ENCODE measurements at regions not wholly inside any gene's neighbourhood (a gene's known extent, or its start where the extent isn't known, plus 50 kb on each side); places are given as distances from the start of the nearest gene placed in this dataset.

GRCh38 chr2:228701506-228701905 lies 520.0 kb upstream of the SPHKAP start:
- H3K4me2 ChIP-seq (ENCODE audit: insufficient read depth, low read length, poor library complexity, severe bottlenecking), result no peak overlapping the region
- no peak overlapping the region for H3K9ac ChIP-seq (ENCODE audit: low read depth, low read length, poor library complexity)
- no peak overlapping the region for H4K91ac ChIP-seq (ENCODE audit: low read depth, low read length, poor library complexity)
- H2AK5ac ChIP-seq (ENCODE audit: low read depth, low read length), result no peak overlapping the region
- no peaks in the 10 kb centered on the region for H3K9me3 ChIP-seq (replicated peaks in 1 of 2; ENCODE audit: control insufficient read depth in 2 of 2, insufficient read depth in 1 of 2, low read depth in 1 of 2, low read length in 2 of 2)
- H3K79me1 ChIP-seq (ENCODE audit: low read depth, low read length), result no peaks in the 10 kb centered on the region
- no peak overlapping the region for H3K4me3 ChIP-seq (ENCODE audit: low read length in 2 of 2)
- H2BK120ac ChIP-seq (ENCODE audit: low read depth, low read length), result no peak overlapping the region
- H3K23ac ChIP-seq (ENCODE audit: low read depth, low read length, poor library complexity), result no peak overlapping the region
- H3K27me3 ChIP-seq (ENCODE audit: control insufficient read depth in 3 of 3, insufficient read depth in 3 of 3, low read depth in 1 of 3, low read length in 3 of 3), result no peaks in the 10 kb centered on the region
- no peak for DNase-seq (ENCODE audit: low spot score)
- H3K36me3 ChIP-seq (replicated peaks in 1 of 2; ENCODE audit: control insufficient read depth in 2 of 2, insufficient read depth in 2 of 2, low read length in 2 of 2), result no peaks in the 10 kb centered on the region
- H2BK12ac ChIP-seq (ENCODE audit: low read length), result no peak overlapping the region
- peaks cover 0 to 4% of the 10 kb centered on the region in 2 donors for H3K4me1 ChIP-seq (ENCODE audit: control insufficient read depth in 2 of 2, insufficient read depth in 1 of 2, low read depth in 1 of 2, low read length in 2 of 2)
- H2AFZ ChIP-seq (ENCODE audit: low read length), result no peak overlapping the region
- no peak overlapping the region for H3K27ac ChIP-seq (replicated peaks; ENCODE audit: low read length)
- H2BK5ac ChIP-seq (ENCODE audit: low read length), result no peak overlapping the region
- no peak overlapping the region for H3K14ac ChIP-seq (ENCODE audit: low read length)
- H3K18ac ChIP-seq (ENCODE audit: low read length), result no peak overlapping the region
- no peak overlapping the region for H3K4ac ChIP-seq (ENCODE audit: low read length)
- H4K8ac ChIP-seq (ENCODE audit: low read depth, low read length), result no peak overlapping the region
- no peak overlapping the region for H2BK15ac ChIP-seq (ENCODE audit: low read length)

GRCh38 chr2:228700638-228701037 lies 519.2 kb upstream of the SPHKAP start:
- no peak overlapping the region for H4K8ac ChIP-seq (ENCODE audit: low read depth, low read length)
- no CpG with 5 or more reads among the region's 7 CpGs for WGBS, 2 donors (ENCODE audit: extremely low coverage in 2 of 2, insufficient read length in 2 of 2, insufficient replicate concordance in 1 of 2)
- no peak overlapping the region for H3K18ac ChIP-seq (ENCODE audit: low read length)
- H2AFZ ChIP-seq (ENCODE audit: low read length), result no peak overlapping the region
- no peak overlapping the region for H2BK12ac ChIP-seq (ENCODE audit: low read length)
- no peak overlapping the region for H3K4ac ChIP-seq (ENCODE audit: low read length)
- no peaks in the 10 kb centered on the region for H3K27me3 ChIP-seq (ENCODE audit: control insufficient read depth in 3 of 3, insufficient read depth in 3 of 3, low read depth in 1 of 3, low read length in 3 of 3)
- H3K9me3 ChIP-seq (replicated peaks in 1 of 2; ENCODE audit: control insufficient read depth in 2 of 2, insufficient read depth in 1 of 2, low read depth in 1 of 2, low read length in 2 of 2), result no peaks in the 10 kb centered on the region
- H3K14ac ChIP-seq (ENCODE audit: low read length), result no peak overlapping the region
- H2BK15ac ChIP-seq (ENCODE audit: low read length), result no peak overlapping the region
- DNase-seq (ENCODE audit: low spot score), result no peak
- no peak overlapping the region for H2AK5ac ChIP-seq (ENCODE audit: low read depth, low read length)
- H3K23ac ChIP-seq (ENCODE audit: low read depth, low read length, poor library complexity), result no peak overlapping the region
- no peaks in the 10 kb centered on the region for H3K36me3 ChIP-seq (replicated peaks in 1 of 2; ENCODE audit: control insufficient read depth in 2 of 2, insufficient read depth in 2 of 2, low read length in 2 of 2)
- peaks cover 0 to 2% of the 10 kb centered on the region in 2 donors for H3K4me1 ChIP-seq (ENCODE audit: control insufficient read depth in 2 of 2, insufficient read depth in 1 of 2, low read depth in 1 of 2, low read length in 2 of 2)
- no peak overlapping the region for H2BK5ac ChIP-seq (ENCODE audit: low read length)
- H3K79me1 ChIP-seq (ENCODE audit: low read depth, low read length), result no peaks in the 10 kb centered on the region
- no peak overlapping the region for H3K4me2 ChIP-seq (ENCODE audit: insufficient read depth, low read length, poor library complexity, severe bottlenecking)
- H2BK120ac ChIP-seq (ENCODE audit: low read depth, low read length), result no peak overlapping the region
- H3K9ac ChIP-seq (ENCODE audit: low read depth, low read length, poor library complexity), result no peak overlapping the region
- no peak overlapping the region for H3K27ac ChIP-seq (replicated peaks; ENCODE audit: low read length)
- H3K4me3 ChIP-seq (ENCODE audit: low read length in 2 of 2), result no peak overlapping the region
- no peak overlapping the region for H4K91ac ChIP-seq (ENCODE audit: low read depth, low read length, poor library complexity)

GRCh38 chr2:228699888-228700287 lies 518.4 kb upstream of the SPHKAP start:
- Histone ChIP-seq H2BK12ac (ENCODE audit: low read length) (no peak overlapping the region), H3K14ac (ENCODE audit: low read length) (no peak overlapping the region), H2BK5ac (ENCODE audit: low read length) (no peak overlapping the region), H3K4me3 (ENCODE audit: low read length in 2 of 2) (no peak overlapping the region), H3K18ac (ENCODE audit: low read length) (no peak overlapping the region), H3K9ac (ENCODE audit: low read depth, low read length, poor library complexity) (no peak overlapping the region), H3K23ac (ENCODE audit: low read depth, low read length, poor library complexity) (no peak overlapping the region), H3K79me1 (ENCODE audit: low read depth, low read length) (no peaks in the 10 kb centered on the region), H4K8ac (ENCODE audit: low read depth, low read length) (no peak overlapping the region), H3K9me3 (replicated peaks in 1 of 2; ENCODE audit: control insufficient read depth in 2 of 2, insufficient read depth in 1 of 2, low read depth in 1 of 2, low read length in 2 of 2) (no peaks in the 10 kb centered on the region), H2BK15ac (ENCODE audit: low read length) (no peak overlapping the region), H3K4ac (ENCODE audit: low read length) (no peak overlapping the region), H2BK120ac (ENCODE audit: low read depth, low read length) (no peak overlapping the region), H3K4me2 (ENCODE audit: insufficient read depth, low read length, poor library complexity, severe bottlenecking) (no peak overlapping the region), H2AK5ac (ENCODE audit: low read depth, low read length) (no peak overlapping the region), H3K27me3 (ENCODE audit: control insufficient read depth in 3 of 3, insufficient read depth in 3 of 3, low read depth in 1 of 3, low read length in 3 of 3) (no peaks in the 10 kb centered on the region), H3K4me1 (ENCODE audit: control insufficient read depth in 2 of 2, insufficient read depth in 1 of 2, low read depth in 1 of 2, low read length in 2 of 2) (no peaks in the 10 kb centered on the region), H3K36me3 (replicated peaks in 1 of 2; ENCODE audit: control insufficient read depth in 2 of 2, insufficient read depth in 2 of 2, low read length in 2 of 2) (no peaks in the 10 kb centered on the region), H3K27ac (replicated peaks; ENCODE audit: low read length) (no peak overlapping the region), H4K91ac (ENCODE audit: low read depth, low read length, poor library complexity) (no peak overlapping the region), H2AFZ (ENCODE audit: low read length) (no peak overlapping the region)
- 100% methylated on average over 1 of the region's 5 CpGs; no CpG with 5 or more reads in 1 of the 2 donors for WGBS, 2 donors (ENCODE audit: extremely low coverage in 2 of 2, insufficient read length in 2 of 2, insufficient replicate concordance in 1 of 2)
- no peak for DNase-seq (ENCODE audit: low spot score)

GRCh38 chr2:228699400-228699799 lies 517.9 kb upstream of the SPHKAP start:
- no peaks in the 10 kb centered on the region for H3K9me3 ChIP-seq (replicated peaks in 1 of 2; ENCODE audit: control insufficient read depth in 2 of 2, insufficient read depth in 1 of 2, low read depth in 1 of 2, low read length in 2 of 2)
- no peaks in the 10 kb centered on the region for H3K4me1 ChIP-seq (ENCODE audit: control insufficient read depth in 2 of 2, insufficient read depth in 1 of 2, low read depth in 1 of 2, low read length in 2 of 2)
- no peak overlapping the region for H3K4me3 ChIP-seq (ENCODE audit: low read length in 2 of 2)
- no peak overlapping the region for H3K14ac ChIP-seq (ENCODE audit: low read length)
- WGBS, 2 donors (ENCODE audit: extremely low coverage in 2 of 2, insufficient read length in 2 of 2, insufficient replicate concordance in 1 of 2), result no CpG with 5 or more reads among the region's 5 CpGs
- no peak overlapping the region for H3K9ac ChIP-seq (ENCODE audit: low read depth, low read length, poor library complexity)
- no peak overlapping the region for H3K4ac ChIP-seq (ENCODE audit: low read length)
- no peaks in the 10 kb centered on the region for H3K79me1 ChIP-seq (ENCODE audit: low read depth, low read length)
- no peak overlapping the region for H3K18ac ChIP-seq (ENCODE audit: low read length)
- no peak overlapping the region for H2BK15ac ChIP-seq (ENCODE audit: low read length)
- DNase-seq (ENCODE audit: low spot score), result no peak
- no peaks in the 10 kb centered on the region for H3K27me3 ChIP-seq (ENCODE audit: control insufficient read depth in 3 of 3, insufficient read depth in 3 of 3, low read depth in 1 of 3, low read length in 3 of 3)
- H2AFZ ChIP-seq (ENCODE audit: low read length), result no peak overlapping the region
- H3K36me3 ChIP-seq (replicated peaks in 1 of 2; ENCODE audit: control insufficient read depth in 2 of 2, insufficient read depth in 2 of 2, low read length in 2 of 2), result no peaks in the 10 kb centered on the region
- no peak overlapping the region for H2BK12ac ChIP-seq (ENCODE audit: low read length)
- no peak overlapping the region for H2BK120ac ChIP-seq (ENCODE audit: low read depth, low read length)
- H3K4me2 ChIP-seq (ENCODE audit: insufficient read depth, low read length, poor library complexity, severe bottlenecking), result no peak overlapping the region
- H2BK5ac ChIP-seq (ENCODE audit: low read length), result no peak overlapping the region
- no peak overlapping the region for H3K23ac ChIP-seq (ENCODE audit: low read depth, low read length, poor library complexity)
- H4K91ac ChIP-seq (ENCODE audit: low read depth, low read length, poor library complexity), result no peak overlapping the region
- no peak overlapping the region for H4K8ac ChIP-seq (ENCODE audit: low read depth, low read length)
- H2AK5ac ChIP-seq (ENCODE audit: low read depth, low read length), result no peak overlapping the region
- H3K27ac ChIP-seq (replicated peaks; ENCODE audit: low read length), result no peak overlapping the region

Data from neuronal stem cell (in vitro differentiated cells).